Endothelial cell of umbilical vein (primary cell): ENCODE measurements at regions not wholly inside any gene's neighbourhood (a gene's known extent, or its start where the extent isn't known, plus 50 kb on each side); places are given as distances from the start of the nearest gene placed in this dataset.

Experiments
- BruUV-seq: library from RNA; stranded (reverse); fragments of 400-500 nt; replicated peaks from 2 replicates; lab custom pipeline; 2021; lab: Mats Ljungman, UMichigan
- CTCF ChIA-PET: fragments of 300-600, 350-600 bp; sonication (Branson Sonifier 250); formaldehyde crosslinking; loops from one replicate; lab custom pipeline; 2021; ENCODE audit warnings: antibody characterized with exemption, inconsistent platforms; lab: Charles Lee
- POLR2A ChIA-PET: fragments of 300-600, 350-600 bp; sonication (Branson Sonifier 250); formaldehyde crosslinking; loops from one replicate; lab custom pipeline; 2021; ENCODE audit warnings: antibody characterized with exemption, inconsistent platforms; lab: Charles Lee
- DNase-seq: peaks from one replicate; pipeline ENCODE4 v3.0.0-alpha.2; 2011; ENCODE audit warnings: low read depth, low spot score
- FAIRE-seq: peaks from 2 replicates; lab custom pipeline; 2011; peaks lifted over from hg19 to GRCh38; lab: Jason Lieb, UNC
- H2AFZ ChIP-seq: 2 replicates; pipeline ENCODE4 v1.6.0; 2012; ENCODE audit warnings: low read depth, low read length, control low read depth, inconsistent platforms
- H3K27ac ChIP-seq: 2 replicates; pipeline ENCODE4 v1.5.1; 2011; ENCODE audit warnings: low read depth, mild to moderate bottlenecking, control low read depth, low read length, moderate library complexity; ENCODE audit not compliant: insufficient read depth
- H3K27me3 ChIP-seq, 2 experiments: 2 replicates each; pipeline versions ENCODE4 v1.6.0 to v1.6.1; 2011; ENCODE audit warnings: low read length in 2 of 2, mixed read lengths in 1 of 2; ENCODE audit not compliant: control insufficient read depth in 2 of 2, insufficient read depth in 2 of 2
- H3K36me3 ChIP-seq, 2 experiments: 2 replicates in 1 of 2; 3 replicates in 1 of 2; pipeline ENCODE4 v1.5.1; 2011; ENCODE audit warnings: low read length in 2 of 2, mild to moderate bottlenecking in 1 of 2, moderate library complexity in 1 of 2; ENCODE audit not compliant: control insufficient read depth in 2 of 2, insufficient read depth in 2 of 2; ENCODE audit errors: extremely low read depth in 1 of 2
- H3K4me1 ChIP-seq: 3 replicates; pipeline ENCODE4 v1.5.1; 2011; ENCODE audit warnings: mild to moderate bottlenecking, low read length; ENCODE audit not compliant: control insufficient read depth, insufficient read depth; ENCODE audit errors: extremely low read depth
- H3K4me2 ChIP-seq: 2 replicates; pipeline ENCODE4 v1.6.1; 2011; ENCODE audit warnings: low read length, control low read depth, mixed read lengths; ENCODE audit not compliant: insufficient read depth
- H3K4me3 ChIP-seq, 3 experiments: fragments of 200-600 bp in 1 of 3; sonication (generic), shearing (Covaris generic) in 1 of 3; replicated peaks in 1 of 3; 2 replicates each; pipeline ENCODE4 v1.5.1; 2011 to 2016; ENCODE audit warnings: control low read depth in 3 of 3, low read length in 3 of 3, mild to moderate bottlenecking in 2 of 3, inconsistent platforms in 1 of 3, low read depth in 1 of 3, moderate library complexity in 1 of 3; ENCODE audit not compliant: insufficient read depth in 1 of 3
- H3K79me2 ChIP-seq: 2 replicates; pipeline ENCODE4 v1.6.0; 2012; ENCODE audit warnings: low read length, inconsistent platforms; ENCODE audit not compliant: control insufficient read depth, insufficient read depth
- H3K9ac ChIP-seq: replicated peaks from 2 replicates; pipeline ENCODE3; 2011; ENCODE audit warnings: low read length, control low read depth; ENCODE audit not compliant: insufficient read depth; ENCODE audit errors: extremely low read depth
- H3K9me1 ChIP-seq: replicated peaks from 3 replicates; pipeline ENCODE4 v1.6.0; 2011; ENCODE audit warnings: mild to moderate bottlenecking, low read length; ENCODE audit not compliant: control insufficient read depth, insufficient read depth; ENCODE audit errors: extremely low read depth
- H3K9me3 ChIP-seq: replicated peaks from 2 replicates; pipeline ENCODE4 v1.5.1; 2012; ENCODE audit warnings: low read length, inconsistent platforms; ENCODE audit not compliant: control insufficient read depth, insufficient read depth
- H4K20me1 ChIP-seq: replicated peaks from 2 replicates; pipeline ENCODE3; 2011; ENCODE audit warnings: mild to moderate bottlenecking, low read length; ENCODE audit not compliant: control insufficient read depth, insufficient read depth; ENCODE audit errors: extremely low read depth
- CTCF ChIP-seq, 2 donors: IDR thresholded peaks; 1 replicate in 1 of 2; 2 replicates in 1 of 2; pipeline ENCODE4 v1.5.1; 2011; ENCODE audit warnings: low read length in 2 of 2, mild to moderate bottlenecking in 2 of 2, moderate library complexity in 2 of 2, control low read depth in 1 of 2, inconsistent platforms in 1 of 2, low read depth in 1 of 2; ENCODE audit not compliant: insufficient read depth in 1 of 2; ENCODE audit errors: extremely low read depth in 1 of 2
- EZH2 ChIP-seq: IDR thresholded peaks from 2 replicates; pipeline ENCODE4 v1.6.1; 2012; ENCODE audit warnings: borderline replicate concordance, low read depth, mild to moderate bottlenecking, moderate library complexity, low read length, inconsistent platforms; ENCODE audit not compliant: severe bottlenecking
- FOS ChIP-seq: IDR thresholded peaks from 2 replicates; pipeline ENCODE4 v1.6.1; 2011; ENCODE audit warnings: mild to moderate bottlenecking, low read length, moderate library complexity, borderline replicate concordance; ENCODE audit not compliant: insufficient read depth
- GATA2 ChIP-seq: IDR thresholded peaks from 2 replicates; pipeline ENCODE4 v1.7.0; 2011; ENCODE audit warnings: low read depth, mild to moderate bottlenecking, moderate library complexity, mixed read lengths, low read length; ENCODE audit not compliant: insufficient read length, insufficient read depth
- JUN ChIP-seq: IDR thresholded peaks from 2 replicates; pipeline ENCODE4 v1.6.1; 2011; ENCODE audit warnings: borderline replicate concordance, low read depth; ENCODE audit not compliant: insufficient read length, insufficient read depth
- MYC ChIP-seq: IDR thresholded peaks from one replicate; pipeline ENCODE4 v1.6.1; 2011; ENCODE audit warnings: mild to moderate bottlenecking, low read depth, low read length
- dilution Hi-C: fragments of 300-500 bp; cut with MboI; formaldehyde crosslinking; loops from one replicate; pipeline ENCODE4 v1.15.0; 2019; ENCODE audit warnings: low sequenced_read_pairs; ENCODE audit not compliant: extremely low pct_ligation_motif_present
- intact Hi-C: fragments of 100-400 bp; cut with micrococcal nuclease; formaldehyde crosslinking; loops from one replicate; pipeline ENCODE4 v1.10.0; 2022

- intact Hi-C loops: no loop called here
- H3K27ac ChIP-seq: no peak overlapping the region
- ChIA-PET CTCF (no interaction called here), POLR2A (no interaction called here)
- H4K20me1 ChIP-seq: no peaks in the 10 kb centered on the region
- no TSS peak for BruUV-seq
- H3K9me1 ChIP-seq: no peaks in the 10 kb centered on the region
- DNase-seq (no peak), FAIRE-seq (no peak)
- H3K27me3 ChIP-seq: no peaks in the 10 kb centered on the region
- no peaks in the 10 kb centered on the region for H3K36me3 ChIP-seq
- no peak overlapping the region for H3K4me2 ChIP-seq
- H3K4me3 ChIP-seq: no peak overlapping the region
- H3K9ac ChIP-seq: no peak overlapping the region
- dilution Hi-C loops: no loop called here
- no peak overlapping the region for H2AFZ ChIP-seq
- H3K9me3 ChIP-seq: no peaks in the 10 kb centered on the region
- no peak for TF ChIP-seq FOS
- TF ChIP-seq MYC: no peak
- no peaks in the 10 kb centered on the region for H3K79me2 ChIP-seq
- H3K4me1 ChIP-seq: no peaks in the 10 kb centered on the region
Measured at GRCh38 chr21:41090981-41091380, 77.0 kb upstream of the BACE2 start.

- H4K20me1 ChIP-seq: no peaks in the 10 kb centered on the region
- no peak overlapping the region for H3K4me2 ChIP-seq
- no peaks in the 10 kb centered on the region for H3K27me3 ChIP-seq
- H3K4me3 ChIP-seq: no peak overlapping the region
- dilution Hi-C loops (no loop called here), intact Hi-C loops (no loop called here)
- no peak for FAIRE-seq
- H3K9ac ChIP-seq: no peak overlapping the region
- H3K9me1 ChIP-seq: no peaks in the 10 kb centered on the region
- ChIA-PET POLR2A (no interaction called here), CTCF (no interaction called here)
- H3K36me3 ChIP-seq: no peaks in the 10 kb centered on the region
- no peak overlapping the region for H2AFZ ChIP-seq
- BruUV-seq: no TSS peak
- TF ChIP-seq EZH2 (no peak), JUN (no peak), FOS (no peak), CTCF (IDR thresholded peaks at IDR 0.05; ENCODE audit: extremely low read depth in 1 of 2, insufficient read depth in 1 of 2, low read depth in 1 of 2, low read length in 2 of 2) (no peak), GATA2 (no peak), MYC (no peak)
- no peaks in the 10 kb centered on the region for H3K79me2 ChIP-seq
- no peak for DNase-seq
- H3K27ac ChIP-seq: no peak overlapping the region
- no peaks in the 10 kb centered on the region for H3K4me1 ChIP-seq
- no peaks in the 10 kb centered on the region for H3K9me3 ChIP-seq
Measured at GRCh38 chr21:41091616-41092015, 76.3 kb upstream of the BACE2 start.
